ENCODE measurements at regions not wholly inside any gene's neighbourhood (a gene's known extent, or its start where the extent isn't known, plus 50 kb on each side); places are given as distances from the start of the nearest gene placed in this dataset.

DNA sequence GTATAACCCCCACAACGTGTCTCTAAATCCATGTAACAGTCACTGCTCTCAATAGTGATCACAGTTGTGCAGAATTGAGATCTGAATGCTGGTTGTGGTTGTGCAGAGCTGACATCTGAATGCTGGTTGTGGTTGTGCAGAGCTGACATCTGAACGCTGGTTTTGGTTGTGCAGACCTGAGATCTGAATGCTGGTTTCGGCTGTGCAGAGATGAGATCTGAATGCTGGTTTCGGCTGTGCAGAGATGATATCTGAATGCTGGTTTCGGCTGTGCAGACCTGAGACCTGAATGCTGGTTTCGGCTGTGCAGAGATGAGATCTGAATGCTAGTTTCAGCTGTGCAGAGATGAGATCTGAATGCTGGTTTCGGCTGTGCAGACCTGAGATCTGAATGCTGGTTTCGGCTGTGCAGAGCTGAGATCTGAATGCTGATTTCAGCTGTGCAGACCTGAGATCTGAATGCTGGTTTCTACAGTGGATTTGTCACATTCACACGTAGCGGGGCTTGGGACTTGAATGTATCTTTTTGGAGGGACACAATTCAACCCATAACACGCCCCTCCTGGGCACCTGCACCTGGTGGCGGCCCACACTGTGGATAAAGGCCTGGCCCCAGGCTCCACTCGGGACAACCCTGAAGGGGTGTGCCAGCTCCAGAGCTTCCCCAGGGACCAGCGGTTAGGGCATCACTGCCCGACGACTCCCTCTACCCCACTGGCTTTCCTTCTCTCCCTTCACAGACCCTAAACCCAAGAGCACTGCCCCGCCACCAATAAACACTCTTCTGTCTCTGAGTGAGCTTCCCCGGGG lies 51.1 kb upstream of the SLC66A3 start:
- no peak for FAIRE-seq

DNA sequence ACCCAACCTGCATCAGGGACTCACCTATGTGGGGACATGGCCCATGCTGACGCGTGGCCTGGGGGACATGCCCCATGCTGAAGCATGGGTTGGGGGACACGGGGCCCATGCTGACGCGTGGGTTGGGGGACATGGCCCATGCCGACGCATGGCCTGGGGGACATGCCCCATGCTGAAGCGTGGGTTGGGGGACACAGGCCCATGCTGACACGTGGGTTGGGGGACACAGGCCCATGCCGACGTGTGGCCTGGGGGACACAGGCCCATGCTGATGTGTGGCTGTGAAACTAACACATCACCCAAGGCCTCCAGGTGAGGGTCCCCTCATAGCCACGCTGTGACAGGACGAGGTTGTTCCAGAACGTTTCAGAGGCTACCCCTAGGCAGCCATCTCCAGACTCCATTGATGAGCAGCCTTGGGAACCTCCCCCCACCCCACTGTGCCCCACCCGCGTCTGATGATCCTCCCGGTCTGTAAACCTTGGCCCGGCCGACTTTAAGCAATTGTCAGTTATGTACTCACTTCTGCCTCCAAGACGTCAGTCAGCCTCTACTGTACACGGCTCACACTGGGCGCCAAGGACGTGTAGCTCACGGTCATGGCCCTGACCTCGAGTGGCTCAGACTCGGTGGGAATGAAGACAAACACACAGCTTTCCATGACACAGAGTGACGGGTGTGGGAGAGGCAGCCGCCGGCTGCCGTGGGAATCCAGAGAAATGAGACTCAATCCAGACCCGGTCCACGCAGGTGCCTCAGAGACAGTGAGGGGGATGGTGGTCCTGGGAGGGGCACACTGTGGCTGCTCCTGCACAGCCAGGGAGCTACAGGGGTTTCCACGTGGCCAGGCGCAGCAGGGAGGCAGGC lies 50.2 kb upstream of the SLC66A3 start:
- FAIRE-seq: no peak

Data from endometrium (tissue), 2 donors.